ENCODE measurements at regions not wholly inside any gene's neighbourhood (a gene's known extent, or its start where the extent isn't known, plus 50 kb on each side); places are given as distances from the start of the nearest gene placed in this dataset.

GRCh38 chr2:100213595-100213994 lies 71.2 kb upstream of the AFF3 start:
- no peak for TF ChIP-seq SP1 (CRISPR knock-in tag; IDR thresholded peaks at IDR 0.05)
- TF ChIP-seq NFIC (IDR thresholded peaks at IDR 0.05), result no peak
- no peak for TF ChIP-seq RAD21 (CRISPR knock-in tag; conservative IDR thresholded peaks at IDR 0.05 in 1 of 2, IDR thresholded peaks at IDR 0.05 in 1 of 2)
- no peak for TF ChIP-seq FOXP4 (CRISPR knock-in tag; IDR thresholded peaks at IDR 0.05; ENCODE audit: borderline replicate concordance)
- TF ChIP-seq ZNF134 (CRISPR knock-in tag; conservative IDR thresholded peaks at IDR 0.05), result no peak
- TF ChIP-seq SP2 (IDR thresholded peaks at IDR 0.05; ENCODE audit: extremely low read depth, low read depth, low read length, poor library complexity, severe bottlenecking), result no peak
- no peak for TF ChIP-seq SRF (CRISPR knock-in tag; IDR thresholded peaks at IDR 0.05)
